ENCODE measurements at regions not wholly inside any gene's neighbourhood (a gene's known extent, or its start where the extent isn't known, plus 50 kb on each side); places are given as distances from the start of the nearest gene placed in this dataset.

DNA sequence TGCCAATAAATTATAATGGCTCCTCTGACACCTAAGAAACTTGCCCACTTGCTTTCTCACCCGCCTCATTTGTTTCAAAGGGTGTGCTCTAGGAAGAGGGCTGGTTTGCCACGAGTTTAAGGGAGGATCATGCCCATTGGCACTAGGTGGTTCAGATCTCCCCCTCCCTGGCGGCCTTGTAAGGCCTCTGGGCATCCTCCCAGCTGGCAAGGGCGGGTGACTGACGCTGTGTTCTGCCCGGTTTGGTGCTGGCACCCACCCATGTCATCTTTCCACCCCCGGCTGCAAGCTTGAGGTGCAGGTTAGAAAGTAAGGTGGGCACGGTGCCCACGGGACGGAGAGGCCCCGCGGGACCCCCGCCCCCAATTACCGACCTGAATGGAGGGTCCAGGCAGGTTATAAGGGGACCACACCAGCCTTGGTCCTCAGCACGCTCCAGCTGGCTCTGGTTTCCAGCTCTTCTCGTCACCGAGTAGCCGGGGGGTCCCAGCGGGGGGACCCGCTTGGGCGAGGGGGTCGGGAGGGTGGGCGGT lies 90.4 kb downstream of the PTPRS start:
- peaks cover 3% of the 10 kb centered on the region for H3K23me2 ChIP-seq (ENCODE audit: insufficient read length, low read depth, low read length, poor library complexity, severe bottlenecking)
- no peak overlapping the region for H3K27ac ChIP-seq (ENCODE audit: insufficient read length, low read depth, low read length)
- no peaks in the 10 kb centered on the region for H3K27me3 Mint-ChIP-seq (ENCODE audit: low read depth)
- no peaks in the 10 kb centered on the region for H3K9me3 ChIP-seq (ENCODE audit: control insufficient read depth, low read depth, low read length)
- H3K79me1 ChIP-seq (ENCODE audit: insufficient read depth, low read depth, low read length, poor library complexity, severe bottlenecking) = no peaks in the 10 kb centered on the region
- no peak overlapping the region for H3K4me2 ChIP-seq (ENCODE audit: insufficient read depth, insufficient read length, low read length)
- H3K4me1 ChIP-seq (ENCODE audit: insufficient read depth, low read length) = no peaks in the 10 kb centered on the region; the same call in 1 of the 2 replicates
- no peak overlapping the region for H4K8ac ChIP-seq (replicated peaks; ENCODE audit: insufficient read length, low read depth, low read length)
- H2BK20ac ChIP-seq (ENCODE audit: low read depth, low read length, poor library complexity, severe bottlenecking) = no peak overlapping the region
- no peak overlapping the region for H3K27ac Mint-ChIP-seq
- no peak overlapping the region for H2BK15ac ChIP-seq (ENCODE audit: low read depth, low read length)
- H3K79me2 ChIP-seq (ENCODE audit: insufficient read depth, low read length) = no peaks in the 10 kb centered on the region
- DNase-seq = no peak
- H3K9ac ChIP-seq (ENCODE audit: extremely low read depth, insufficient read length, low read length) = no peak overlapping the region
- no peak overlapping the region for H2AFZ ChIP-seq (ENCODE audit: low read length)
- H3K18ac ChIP-seq (ENCODE audit: insufficient read length, low read depth, low read length) = no peak overlapping the region
- H2AK5ac ChIP-seq (ENCODE audit: insufficient read length, low read length) = no peak overlapping the region
- no peaks in the 10 kb centered on the region for H4K20me1 ChIP-seq (ENCODE audit: control insufficient read depth, insufficient read depth, insufficient read length)
- TF ChIP-seq, protein P1, sequence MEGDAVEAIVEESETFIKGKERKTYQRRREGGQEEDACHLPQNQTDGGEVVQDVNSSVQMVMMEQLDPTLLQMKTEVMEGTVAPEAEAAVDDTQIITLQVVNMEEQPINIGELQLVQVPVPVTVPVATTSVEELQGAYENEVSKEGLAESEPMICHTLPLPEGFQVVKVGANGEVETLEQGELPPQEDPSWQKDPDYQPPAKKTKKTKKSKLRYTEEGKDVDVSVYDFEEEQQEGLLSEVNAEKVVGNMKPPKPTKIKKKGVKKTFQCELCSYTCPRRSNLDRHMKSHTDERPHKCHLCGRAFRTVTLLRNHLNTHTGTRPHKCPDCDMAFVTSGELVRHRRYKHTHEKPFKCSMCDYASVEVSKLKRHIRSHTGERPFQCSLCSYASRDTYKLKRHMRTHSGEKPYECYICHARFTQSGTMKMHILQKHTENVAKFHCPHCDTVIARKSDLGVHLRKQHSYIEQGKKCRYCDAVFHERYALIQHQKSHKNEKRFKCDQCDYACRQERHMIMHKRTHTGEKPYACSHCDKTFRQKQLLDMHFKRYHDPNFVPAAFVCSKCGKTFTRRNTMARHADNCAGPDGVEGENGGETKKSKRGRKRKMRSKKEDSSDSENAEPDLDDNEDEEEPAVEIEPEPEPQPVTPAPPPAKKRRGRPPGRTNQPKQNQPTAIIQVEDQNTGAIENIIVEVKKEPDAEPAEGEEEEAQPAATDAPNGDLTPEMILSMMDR (conservative IDR thresholded peaks at IDR 0.05) = no peak
- H3K9me3 Mint-ChIP-seq = peaks cover 4 to 8% of the 10 kb centered on the region in 2 experiments; a peak in 4 of 5 replicates
- H3K14ac ChIP-seq (ENCODE audit: insufficient read depth, low read length) = no peak overlapping the region
- H2BK5ac ChIP-seq (ENCODE audit: insufficient read length, low read length) = no peak overlapping the region
- peaks cover 31 to 69% (median 46%) of the 10 kb centered on the region in 3 experiments for H3K36me3 Mint-ChIP-seq (ENCODE audit: insufficient read depth in 1 of 3, low read depth in 3 of 3)
- H3K4ac ChIP-seq (ENCODE audit: low read depth, low read length) = no peak overlapping the region
- no CpG with 5 or more reads among the region's 23 CpGs for WGBS (ENCODE audit: extremely low coverage, insufficient read length, low lambda C conversion rate)
- H3K4me3 Mint-ChIP-seq = no peak overlapping the region
- H4K91ac ChIP-seq (ENCODE audit: insufficient read length, low read depth, low read length) = no peak overlapping the region
- H4K5ac ChIP-seq (ENCODE audit: insufficient read length, low read depth, low read length) = no peak overlapping the region
- no peak overlapping the region for H2BK12ac ChIP-seq (ENCODE audit: insufficient read length, low read depth, low read length)
- H2BK120ac ChIP-seq (ENCODE audit: low read depth, low read length, poor library complexity, severe bottlenecking) = no peak overlapping the region
- H3K23ac ChIP-seq (ENCODE audit: insufficient read length, low read depth, low read length) = no peak overlapping the region
- H3K4me1 Mint-ChIP-seq = peaks cover 19 to 43% of the 10 kb centered on the region in 2 experiments
- no peak overlapping the region for H3K56ac ChIP-seq (ENCODE audit: insufficient read length, low read depth, low read length)
- H3K27me3 ChIP-seq (ENCODE audit: insufficient read depth, low read length) = no peaks in the 10 kb centered on the region
- H3T11ph ChIP-seq (ENCODE audit: low read length) = no peak overlapping the region
